Pancreas (tissue), 10 donors: ENCODE measurements at regions not wholly inside any gene's neighbourhood (a gene's known extent, or its start where the extent isn't known, plus 50 kb on each side); places are given as distances from the start of the nearest gene placed in this dataset.

Experiments used
- ATAC-seq, 4 donors: fragments of 200-7000 bp; cut with Tn5 transposase; one replicate each; pipeline versions ENCODE4 v1.8.0 to v1.9.1; 2020; ENCODE audit warnings: mild to moderate bottlenecking in 4 of 4, moderate library complexity in 4 of 4
- DNase-seq, 6 donors: peaks; one replicate each; pipeline ENCODE4 v3.0.0-alpha.2; 2020
- FAIRE-seq: peaks from 2 replicates; lab custom pipeline; 2012; peaks lifted over from hg19 to GRCh38; lab: Jason Lieb, UNC
- H3K27ac ChIP-seq, 4 donors: fragments of 200-600 bp; sonication (generic); 1 replicate in 3 of 4; 2 replicates in 1 of 4; pipeline versions ENCODE4 v1.5.0 to v1.8.0; 2020
- H3K27me3 ChIP-seq, 4 donors: fragments of 200-600 bp; one replicate each; pipeline ENCODE4 v1.8.0; 2021
- H3K36me3 ChIP-seq, 3 donors: fragments of 200-600 bp; sonication (generic) in 1 of 3; one replicate each; pipeline versions ENCODE4 v1.5.0 to v1.8.0; 2020 to 2021
- H3K4me1 ChIP-seq, 3 donors: fragments of 200-600 bp; one replicate each; pipeline ENCODE4 v1.8.0; 2021
- H3K4me3 ChIP-seq, 4 donors: fragments of 200-600 bp; sonication (generic) in 2 of 4; one replicate each; pipeline versions ENCODE4 v1.5.0 to v1.8.0; 2020 to 2021
- H3K9me3 ChIP-seq, 4 donors: fragments of 200-600 bp; one replicate each; pipeline ENCODE4 v1.8.0; 2021
- CTCF ChIP-seq, 4 donors: fragments of 200-600 bp; sonication (generic) in 3 of 4; IDR thresholded peaks; one replicate each; pipeline versions ENCODE4 v1.5.0 to v1.8.0; 2021; ENCODE audit warnings: antibody characterized with exemption in 4 of 4
- whole genome bisulfite sequencing, 2 donors: extraction: QIAGEN DNeasy Blood & Tissue Kit; methylation state at CpG; one replicate each; pipeline ENCODE4 v1.1.7; 2013; 5-methylcytosine and 5-hydroxymethylcytosine counted together
- intact Hi-C, 3 donors: fragments of 100-400 bp; cut with DNase I; formaldehyde crosslinking; loops; one replicate each; pipeline versions ENCODE4 v1.11.1 to v1.14.2; 2022
- donor health status: healthy with polysubstance abuse.
- donor health status: DM: no; HTN: no; CAD: no; lungs with moderate emphysema.
- donor health status: DM: no; HTN: no; CAD: no.
- donor health status: control.
- donor health status: control.
- donor health status: Bipolar disorder and iron deficiency.
- donor health status: DM: yes; HTN: yes; CAD: no.
- donor health status: DM: no; HTN: no; CAD: no.
- donor health status: DM: no; HTN: no; CAD: no.
- donor health status: DM: yes; HTN: yes; CAD: no.

- TF ChIP-seq CTCF (IDR thresholded peaks at IDR 0.05) = no peak
- DNase-seq = no peak
- Histone ChIP-seq H3K27me3 (no peaks in the 10 kb centered on the region), H3K4me3 (no peak overlapping the region), H3K27ac (no peak overlapping the region), H3K4me1 (no peaks in the 10 kb centered on the region), H3K36me3 (no peaks in the 10 kb centered on the region), H3K9me3 (no peaks in the 10 kb centered on the region)
- WGBS, 2 donors = 7 to 15% methylated on average over 1 of the region's 1 CpG
- no peak for ATAC-seq
- FAIRE-seq = no peak
- intact Hi-C loops = no loop called here
These were observed 314.3 kb upstream of the CHD1 start for GRCh38 chr5:99243111-99243510.

GRCh38 chr5:99239826-99240360 is 311.1 kb upstream of the CHD1 start:
- Histone ChIP-seq H3K27ac (no peak overlapping the region), H3K4me1 (no peaks in the 10 kb centered on the region), H3K27me3 (no peaks in the 10 kb centered on the region), H3K9me3 (no peaks in the 10 kb centered on the region), H3K4me3 (no peak overlapping the region), H3K36me3 (no peaks in the 10 kb centered on the region)
- FAIRE-seq = no peak
- DNase-seq = no peak
- TF ChIP-seq CTCF (IDR thresholded peaks at IDR 0.05) = no peak
- intact Hi-C loops = no loop called here
- no peak for ATAC-seq
- WGBS, 2 donors = 80 to 83% methylated on average over 3 of the region's 3 CpGs

GRCh38 chr5:99191206-99191745 is 262.5 kb upstream of the CHD1 start:
- H3K27ac ChIP-seq = no peak overlapping the region
- intact Hi-C loops = no loop called here
- H3K36me3 ChIP-seq = no peaks in the 10 kb centered on the region
- ATAC-seq (no peak), FAIRE-seq (no peak), DNase-seq (no peak)
- no peaks in the 10 kb centered on the region for H3K27me3 ChIP-seq
- no peak for TF ChIP-seq CTCF (IDR thresholded peaks at IDR 0.05)
- 75 to 81% methylated on average over 5 of the region's 5 CpGs for WGBS, 2 donors
- H3K4me3 ChIP-seq = no peak overlapping the region
- no peaks in the 10 kb centered on the region for H3K9me3 ChIP-seq
- no peaks in the 10 kb centered on the region for H3K4me1 ChIP-seq

- DNase-seq = no peak
- no peak for ATAC-seq
- Histone ChIP-seq H3K27me3 (no peaks in the 10 kb centered on the region), H3K27ac (no peak overlapping the region), H3K4me1 (no peaks in the 10 kb centered on the region), H3K36me3 (no peaks in the 10 kb centered on the region), H3K4me3 (no peak overlapping the region), H3K9me3 (no peaks in the 10 kb centered on the region)
- no peak for FAIRE-seq
- intact Hi-C loops = no loop called here
- no peak for TF ChIP-seq CTCF (IDR thresholded peaks at IDR 0.05)
- WGBS, 2 donors = 42 to 44% methylated on average over 2 of the region's 2 CpGs
These were observed 258.8 kb upstream of the CHD1 start for GRCh38 chr5:99187611-99188010.

- Histone ChIP-seq H3K4me1 (no peaks in the 10 kb centered on the region), H3K36me3 (no peaks in the 10 kb centered on the region), H3K27me3 (no peaks in the 10 kb centered on the region), H3K27ac (no peak overlapping the region), H3K9me3 (no peaks in the 10 kb centered on the region), H3K4me3 (no peak overlapping the region)
- intact Hi-C loops = no loop called here
- ATAC-seq (no peak), FAIRE-seq (no peak), DNase-seq (no peak)
- no peak for TF ChIP-seq CTCF (IDR thresholded peaks at IDR 0.05)
- WGBS, 2 donors = 69 to 78% methylated on average over 4 of the region's 4 CpGs
These were observed 250.4 kb upstream of the CHD1 start for GRCh38 chr5:99179206-99179605.
